CD4-positive, alpha-beta T cell treated with Interferon gamma for 1 hour (primary cell): ENCODE measurements at regions not wholly inside any gene's neighbourhood (a gene's known extent, or its start where the extent isn't known, plus 50 kb on each side); places are given as distances from the start of the nearest gene placed in this dataset.
"Not testable (repeated sequence)": the region's sequence is repeated elsewhere in the genome, so short reads cannot be mapped to it uniquely, and the experiment has no call there.

Experiments
- DNase-seq: peaks from one replicate; pipeline ENCODE4 v3.0.0-alpha.2; 2020

DNA sequence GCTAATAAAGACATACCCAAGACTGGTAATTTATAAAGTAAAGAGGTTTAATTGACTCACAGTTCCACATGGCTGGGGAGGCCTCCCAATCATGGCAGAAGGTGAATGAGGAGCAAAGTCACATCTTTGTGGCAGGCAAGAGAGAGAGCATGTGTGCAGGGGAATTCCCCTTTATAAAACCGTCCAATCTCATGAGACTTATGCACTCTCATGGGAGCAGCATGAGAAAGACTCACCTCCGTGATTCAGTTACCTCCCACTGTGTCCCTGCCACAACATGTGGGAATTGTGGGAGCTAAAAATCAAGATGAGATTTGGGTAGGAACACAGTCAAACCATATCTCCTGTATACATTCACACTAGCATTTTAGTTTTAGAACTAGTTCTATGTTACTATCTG lies 101.7 kb upstream of the NIPA1 start:
- not testable (repeated sequence) for DNase-seq

- DNase-seq = not testable (repeated sequence)
These were observed 86.6 kb upstream of the NIPA1 start for GRCh38 chr15:22699881-22700280.

GRCh38 chr15:22710831-22711341 lies 75.6 kb upstream of the NIPA1 start:
- DNase-seq = not testable (repeated sequence)

DNA sequence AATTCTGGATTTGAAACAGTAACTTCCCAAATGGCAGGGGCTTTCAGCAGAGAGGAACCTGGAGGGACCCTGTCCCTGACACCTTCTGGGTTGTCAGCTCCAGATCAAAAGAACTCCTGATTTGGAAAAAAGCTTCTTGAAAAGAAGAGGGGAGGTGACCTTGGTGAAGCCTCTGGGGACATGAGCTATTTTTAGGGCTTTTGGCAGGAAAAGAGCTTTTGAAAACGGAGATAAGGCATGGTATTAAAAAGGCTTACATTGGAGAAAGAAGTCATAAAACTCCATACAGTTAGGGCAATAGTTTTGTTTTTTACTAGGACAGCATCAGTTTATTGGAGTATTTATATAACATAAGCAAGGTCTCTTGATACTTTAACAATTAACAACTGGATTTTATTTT lies 72.5 kb upstream of the NIPA1 start:
- DNase-seq = not testable (repeated sequence)

- DNase-seq = not testable (repeated sequence)
These were observed 71.9 kb upstream of the NIPA1 start for GRCh38 chr15:22714358-22715132.

- DNase-seq = not testable (repeated sequence)
These were observed 71.2 kb upstream of the NIPA1 start for GRCh38 chr15:22715133-22715845.

GRCh38 chr15:22719980-22720379 lies 66.5 kb upstream of the NIPA1 start:
- DNase-seq = not testable (repeated sequence)

- DNase-seq = not testable (repeated sequence)
These were observed 60.3 kb upstream of the NIPA1 start for GRCh38 chr15:22726104-22726503.

DNA sequence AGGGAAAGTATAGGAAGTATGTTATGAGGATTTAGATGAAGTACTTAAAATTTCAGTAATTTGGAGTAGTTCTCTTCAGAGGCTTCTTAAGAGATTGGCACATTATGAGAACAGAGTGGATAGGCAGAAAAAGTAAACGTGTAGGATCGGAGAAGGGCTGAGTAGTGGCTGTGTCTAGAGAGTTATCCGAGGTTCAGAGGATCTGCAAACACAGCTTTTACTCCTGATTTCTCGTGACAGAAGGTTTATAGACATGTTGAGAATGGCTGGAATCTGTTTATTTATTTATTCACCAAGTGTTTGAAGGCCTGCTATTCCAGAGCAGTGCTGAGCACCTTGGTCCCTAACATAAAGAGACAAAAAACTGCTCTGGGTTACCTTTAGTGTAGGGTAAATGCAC lies 51.4 kb upstream of the NIPA1 start:
- not testable (repeated sequence) for DNase-seq

GRCh38 chr15:22735781-22736180 lies 50.7 kb upstream of the NIPA1 start:
- DNase-seq = no peak

GRCh38 chr15:22736200-22736599 lies 50.2 kb upstream of the NIPA1 start:
- not testable (repeated sequence) for DNase-seq
